ENCODE measurements at regions not wholly inside any gene's neighbourhood (a gene's known extent, or its start where the extent isn't known, plus 50 kb on each side); places are given as distances from the start of the nearest gene placed in this dataset.

GRCh38 chr14:39974036-39974435 lies 541.8 kb upstream of the FBXO33 start:
- 0% methylated on average over 1 of the region's 1 CpG for WGBS (ENCODE audit: low lambda C conversion rate)

GRCh38 chr14:39972704-39973103 lies 540.5 kb upstream of the FBXO33 start:
- no peaks in the 10 kb centered on the region for H3K9me2 ChIP-seq
- no peak overlapping the region for H3K27ac ChIP-seq (ENCODE audit: low read depth in 2 of 2, low read length in 1 of 2)
- no peak for DNase-seq
- H3K9ac ChIP-seq = no peak overlapping the region
- CTCF ChIA-PET = no interaction called here
- H3K4me2 ChIP-seq = no peak overlapping the region
- H3K4me1 ChIP-seq (ENCODE audit: control insufficient read depth in 1 of 2, insufficient read depth in 2 of 2, low read depth in 1 of 2, low read length in 1 of 2) = no peaks in the 10 kb centered on the region
- no peak overlapping the region for H3K4me3 ChIP-seq (ENCODE audit: low read depth in 2 of 2, low read length in 1 of 2)
- no peaks in the 10 kb centered on the region for H3F3A ChIP-seq (replicated peaks; ENCODE audit: insufficient read depth)
- no peaks in the 10 kb centered on the region for H3K27me3 ChIP-seq (ENCODE audit: insufficient read depth)
- no peaks in the 10 kb centered on the region for H3K79me2 ChIP-seq (ENCODE audit: insufficient read depth)
- 0% methylated on average over 2 of the region's 2 CpGs for WGBS (ENCODE audit: low lambda C conversion rate)
- POLR2A ChIA-PET = no interaction called here
- H3K9me3 ChIP-seq = no peaks in the 10 kb centered on the region
- TF ChIP-seq, protein P1, sequence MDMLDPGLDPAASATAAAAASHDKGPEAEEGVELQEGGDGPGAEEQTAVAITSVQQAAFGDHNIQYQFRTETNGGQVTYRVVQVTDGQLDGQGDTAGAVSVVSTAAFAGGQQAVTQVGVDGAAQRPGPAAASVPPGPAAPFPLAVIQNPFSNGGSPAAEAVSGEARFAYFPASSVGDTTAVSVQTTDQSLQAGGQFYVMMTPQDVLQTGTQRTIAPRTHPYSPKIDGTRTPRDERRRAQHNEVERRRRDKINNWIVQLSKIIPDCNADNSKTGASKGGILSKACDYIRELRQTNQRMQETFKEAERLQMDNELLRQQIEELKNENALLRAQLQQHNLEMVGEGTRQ (IDR thresholded peaks at IDR 0.05; ENCODE audit: borderline replicate concordance, low read depth, low read length) = no peak
- no peak for TF ChIP-seq MEF2A (IDR thresholded peaks at IDR 0.05; ENCODE audit: borderline replicate concordance, low read depth)
- TF ChIP-seq, protein P2, sequence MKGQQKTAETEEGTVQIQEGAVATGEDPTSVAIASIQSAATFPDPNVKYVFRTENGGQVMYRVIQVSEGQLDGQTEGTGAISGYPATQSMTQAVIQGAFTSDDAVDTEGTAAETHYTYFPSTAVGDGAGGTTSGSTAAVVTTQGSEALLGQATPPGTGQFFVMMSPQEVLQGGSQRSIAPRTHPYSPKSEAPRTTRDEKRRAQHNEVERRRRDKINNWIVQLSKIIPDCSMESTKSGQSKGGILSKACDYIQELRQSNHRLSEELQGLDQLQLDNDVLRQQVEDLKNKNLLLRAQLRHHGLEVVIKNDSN (IDR thresholded peaks at IDR 0.05; ENCODE audit: borderline replicate concordance, low read depth) = no peak
- TF ChIP-seq RFX5 (IDR thresholded peaks at IDR 0.05; ENCODE audit: low read length) = no peak
- TF ChIP-seq JUND (IDR thresholded peaks at IDR 0.05) = no peak
- TF ChIP-seq YY1 (IDR thresholded peaks at IDR 0.05; ENCODE audit: low read depth) = no peak
- TF ChIP-seq, protein P3, sequence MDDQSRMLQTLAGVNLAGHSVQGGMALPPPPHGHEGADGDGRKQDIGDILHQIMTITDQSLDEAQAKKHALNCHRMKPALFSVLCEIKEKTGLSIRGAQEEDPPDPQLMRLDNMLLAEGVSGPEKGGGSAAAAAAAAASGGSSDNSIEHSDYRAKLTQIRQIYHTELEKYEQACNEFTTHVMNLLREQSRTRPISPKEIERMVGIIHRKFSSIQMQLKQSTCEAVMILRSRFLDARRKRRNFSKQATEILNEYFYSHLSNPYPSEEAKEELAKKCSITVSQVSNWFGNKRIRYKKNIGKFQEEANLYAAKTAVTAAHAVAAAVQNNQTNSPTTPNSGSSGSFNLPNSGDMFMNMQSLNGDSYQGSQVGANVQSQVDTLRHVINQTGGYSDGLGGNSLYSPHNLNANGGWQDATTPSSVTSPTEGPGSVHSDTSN (IDR thresholded peaks at IDR 0.05) = no peak
- TF ChIP-seq FOSL2 (IDR thresholded peaks at IDR 0.05; ENCODE audit: borderline replicate concordance, low read depth) = no peak
- no peaks in the 10 kb centered on the region for H4K20me1 ChIP-seq (ENCODE audit: insufficient read depth)
- no peak overlapping the region for H2AFZ ChIP-seq (ENCODE audit: low read depth)
- H3K36me3 ChIP-seq (replicated peaks in 1 of 2; ENCODE audit: control insufficient read depth in 1 of 2, insufficient read depth in 2 of 2, low read length in 1 of 2) = no peaks in the 10 kb centered on the region

More at GRCh38 chr14:39974036-39974435, 541.8 kb upstream of the FBXO33 start:
- Histone ChIP-seq H3K9me2 (no peaks in the 10 kb centered on the region), H3K9ac (no peak overlapping the region), H3F3A (replicated peaks; ENCODE audit: insufficient read depth) (no peaks in the 10 kb centered on the region), H3K4me1 (ENCODE audit: control insufficient read depth in 1 of 2, insufficient read depth in 2 of 2, low read depth in 1 of 2, low read length in 1 of 2) (no peaks in the 10 kb centered on the region), H3K27ac (ENCODE audit: low read depth in 2 of 2, low read length in 1 of 2) (no peak overlapping the region), H3K9me3 (no peaks in the 10 kb centered on the region), H2AFZ (ENCODE audit: low read depth) (no peak overlapping the region), H3K79me2 (ENCODE audit: insufficient read depth) (no peaks in the 10 kb centered on the region), H3K27me3 (ENCODE audit: insufficient read depth) (no peaks in the 10 kb centered on the region), H4K20me1 (ENCODE audit: insufficient read depth) (no peaks in the 10 kb centered on the region), H3K4me3 (ENCODE audit: low read depth in 2 of 2, low read length in 1 of 2) (no peak overlapping the region), H3K4me2 (no peak overlapping the region), H3K36me3 (replicated peaks in 1 of 2; ENCODE audit: control insufficient read depth in 1 of 2, insufficient read depth in 2 of 2, low read length in 1 of 2) (no peaks in the 10 kb centered on the region)
- TF ChIP-seq, protein P2 (IDR thresholded peaks at IDR 0.05; ENCODE audit: borderline replicate concordance, low read depth) = no peak
- TF ChIP-seq GABPA (IDR thresholded peaks at IDR 0.05; ENCODE audit: low read depth) = no peak
- TF ChIP-seq, protein P4, sequence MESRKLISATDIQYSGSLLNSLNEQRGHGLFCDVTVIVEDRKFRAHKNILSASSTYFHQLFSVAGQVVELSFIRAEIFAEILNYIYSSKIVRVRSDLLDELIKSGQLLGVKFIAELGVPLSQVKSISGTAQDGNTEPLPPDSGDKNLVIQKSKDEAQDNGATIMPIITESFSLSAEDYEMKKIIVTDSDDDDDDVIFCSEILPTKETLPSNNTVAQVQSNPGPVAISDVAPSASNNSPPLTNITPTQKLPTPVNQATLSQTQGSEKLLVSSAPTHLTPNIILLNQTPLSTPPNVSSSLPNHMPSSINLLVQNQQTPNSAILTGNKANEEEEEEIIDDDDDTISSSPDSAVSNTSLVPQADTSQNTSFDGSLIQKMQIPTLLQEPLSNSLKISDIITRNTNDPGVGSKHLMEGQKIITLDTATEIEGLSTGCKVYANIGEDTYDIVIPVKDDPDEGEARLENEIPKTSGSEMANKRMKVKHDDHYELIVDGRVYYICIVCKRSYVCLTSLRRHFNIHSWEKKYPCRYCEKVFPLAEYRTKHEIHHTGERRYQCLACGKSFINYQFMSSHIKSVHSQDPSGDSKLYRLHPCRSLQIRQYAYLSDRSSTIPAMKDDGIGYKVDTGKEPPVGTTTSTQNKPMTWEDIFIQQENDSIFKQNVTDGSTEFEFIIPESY (IDR thresholded peaks at IDR 0.05; ENCODE audit: borderline replicate concordance, low read depth) = no peak
- no peak for TF ChIP-seq SMC3 (IDR thresholded peaks at IDR 0.05; ENCODE audit: low read depth, low read length)
- no peak for TF ChIP-seq TCF12 (IDR thresholded peaks at IDR 0.05)
- TF ChIP-seq, protein P5, sequence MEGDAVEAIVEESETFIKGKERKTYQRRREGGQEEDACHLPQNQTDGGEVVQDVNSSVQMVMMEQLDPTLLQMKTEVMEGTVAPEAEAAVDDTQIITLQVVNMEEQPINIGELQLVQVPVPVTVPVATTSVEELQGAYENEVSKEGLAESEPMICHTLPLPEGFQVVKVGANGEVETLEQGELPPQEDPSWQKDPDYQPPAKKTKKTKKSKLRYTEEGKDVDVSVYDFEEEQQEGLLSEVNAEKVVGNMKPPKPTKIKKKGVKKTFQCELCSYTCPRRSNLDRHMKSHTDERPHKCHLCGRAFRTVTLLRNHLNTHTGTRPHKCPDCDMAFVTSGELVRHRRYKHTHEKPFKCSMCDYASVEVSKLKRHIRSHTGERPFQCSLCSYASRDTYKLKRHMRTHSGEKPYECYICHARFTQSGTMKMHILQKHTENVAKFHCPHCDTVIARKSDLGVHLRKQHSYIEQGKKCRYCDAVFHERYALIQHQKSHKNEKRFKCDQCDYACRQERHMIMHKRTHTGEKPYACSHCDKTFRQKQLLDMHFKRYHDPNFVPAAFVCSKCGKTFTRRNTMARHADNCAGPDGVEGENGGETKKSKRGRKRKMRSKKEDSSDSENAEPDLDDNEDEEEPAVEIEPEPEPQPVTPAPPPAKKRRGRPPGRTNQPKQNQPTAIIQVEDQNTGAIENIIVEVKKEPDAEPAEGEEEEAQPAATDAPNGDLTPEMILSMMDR (IDR thresholded peaks at IDR 0.05) = no peak
- no peak for TF ChIP-seq CHD2 (IDR thresholded peaks at IDR 0.05; ENCODE audit: low read length, partially characterized antibody)
- no peak for TF ChIP-seq RFX5 (IDR thresholded peaks at IDR 0.05; ENCODE audit: low read length)
- no peak for TF ChIP-seq GATA2 (CRISPR knock-in tag; IDR thresholded peaks at IDR 0.05)
- no peak for TF ChIP-seq EP300 (IDR thresholded peaks at IDR 0.05; ENCODE audit: borderline replicate concordance in 1 of 2, low read depth in 1 of 2, low read length in 1 of 2)
- TF ChIP-seq YY1 (IDR thresholded peaks at IDR 0.05; ENCODE audit: low read depth) = no peak
- no peak for TF ChIP-seq EZH2phosphoT487 (IDR thresholded peaks at IDR 0.05; ENCODE audit: borderline replicate concordance, low read depth)
- no peak for TF ChIP-seq NFIC (IDR thresholded peaks at IDR 0.05; ENCODE audit: borderline replicate concordance)
- TF ChIP-seq POLR2AphosphoS5 (IDR thresholded peaks at IDR 0.05; ENCODE audit: low read depth, low read length) = no peak
- TF ChIP-seq RXRA (IDR thresholded peaks at IDR 0.05; ENCODE audit: borderline replicate concordance, low read depth) = no peak
- no peak for DNase-seq
- ChIA-PET POLR2A (no interaction called here), CTCF (no interaction called here)
